MCF 10A (cell line): ENCODE measurements at regions not wholly inside any gene's neighbourhood (a gene's known extent, or its start where the extent isn't known, plus 50 kb on each side); places are given as distances from the start of the nearest gene placed in this dataset.

ENCODE experiments used
- BruUV-seq: library from RNA; stranded (reverse); fragments of 400-500 nt; replicated peaks from 2 replicates; lab custom pipeline; 2021; lab: Mats Ljungman, UMichigan
- CTCF ChIA-PET: fragments of 300-600 bp; sonication (Branson Sonifier 250); formaldehyde crosslinking; extraction: SDS; loops from one replicate; lab custom pipeline; 2021; ENCODE audit warnings: antibody characterized with exemption, inconsistent platforms; lab: Yijun Ruan, JAX
- POLR2A ChIA-PET: fragments of 300-600, 350-650 bp; sonication (Branson Sonifier 250); formaldehyde crosslinking; extraction: SDS; loops from one replicate; lab custom pipeline; 2020; ENCODE audit warnings: antibody characterized with exemption, inconsistent platforms; lab: Yijun Ruan, JAX
- DNase-seq: peaks from one replicate; pipeline ENCODE4 v3.0.0-alpha.2; 2018; ENCODE audit not compliant: unreplicated experiment
- H3K27ac Mint-ChIP-seq: one replicate; pipeline ENCODE4 v1.8.0; 2022; ENCODE audit warnings: mild to moderate bottlenecking, low read depth, mixed read lengths; ENCODE audit not compliant: unreplicated experiment
- H3K27me3 Mint-ChIP-seq: one replicate; pipeline ENCODE4 v1.8.0; 2022; ENCODE audit warnings: mixed read lengths; ENCODE audit not compliant: insufficient read depth, unreplicated experiment
- H3K36me3 Mint-ChIP-seq: one replicate; pipeline ENCODE4 v1.8.0; 2022; ENCODE audit warnings: mild to moderate bottlenecking, moderate library complexity, mixed read lengths; ENCODE audit not compliant: insufficient read depth, unreplicated experiment
- H3K4me1 Mint-ChIP-seq: one replicate; pipeline ENCODE4 v1.8.0; 2022; ENCODE audit warnings: mixed read lengths; ENCODE audit not compliant: insufficient read depth, unreplicated experiment
- H3K4me3 Mint-ChIP-seq: one replicate; pipeline ENCODE4 v1.8.0; 2022; ENCODE audit warnings: mild to moderate bottlenecking, moderate library complexity, mixed read lengths; ENCODE audit not compliant: unreplicated experiment
- H3K9me3 Mint-ChIP-seq: one replicate; pipeline ENCODE4 v1.8.0; 2022; ENCODE audit warnings: mixed read lengths; ENCODE audit not compliant: unreplicated experiment
- intact Hi-C: fragments of 100-400 bp; cut with micrococcal nuclease; formaldehyde crosslinking; loops from 2 replicates; pipeline ENCODE4 v1.14.1; 2022
- TF ChIP-seq, protein P1 (sequence below): fragments of 200-600 bp; IDR thresholded peaks from one replicate; pipeline ENCODE4 v1.8.0; 2022; ENCODE audit warnings: antibody characterized with exemption, mild to moderate bottlenecking; ENCODE audit not compliant: unreplicated experiment

DNA sequence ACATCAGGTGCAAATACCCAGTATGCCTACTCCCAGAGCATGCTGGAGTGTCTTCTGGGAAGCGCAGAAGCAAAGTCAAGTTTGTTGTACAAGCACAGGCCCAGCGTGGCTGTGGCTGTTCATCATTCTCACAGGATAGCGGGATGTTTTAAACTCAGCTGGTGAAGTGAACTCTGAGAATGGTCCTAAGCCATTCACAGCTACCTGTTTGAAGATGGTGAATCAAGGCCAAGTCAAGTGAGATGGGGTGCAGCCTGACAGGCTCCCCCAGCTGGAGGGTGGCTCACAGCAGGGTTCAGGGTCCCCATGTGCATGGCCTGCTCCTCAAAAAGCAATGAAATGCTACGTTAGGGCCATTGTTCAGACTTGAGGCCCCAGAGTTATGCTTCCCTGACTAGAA, 304.7 kb upstream of the FOXQ1 start:
- Mint-ChIP-seq H3K4me1 (no peaks in the 10 kb centered on the region), H3K27me3 (peaks cover 9% of the 10 kb centered on the region), H3K9me3 (no peaks in the 10 kb centered on the region), H3K36me3 (no peaks in the 10 kb centered on the region), H3K27ac (no peak overlapping the region), H3K4me3 (no peak overlapping the region)
- TF ChIP-seq, protein P1, sequence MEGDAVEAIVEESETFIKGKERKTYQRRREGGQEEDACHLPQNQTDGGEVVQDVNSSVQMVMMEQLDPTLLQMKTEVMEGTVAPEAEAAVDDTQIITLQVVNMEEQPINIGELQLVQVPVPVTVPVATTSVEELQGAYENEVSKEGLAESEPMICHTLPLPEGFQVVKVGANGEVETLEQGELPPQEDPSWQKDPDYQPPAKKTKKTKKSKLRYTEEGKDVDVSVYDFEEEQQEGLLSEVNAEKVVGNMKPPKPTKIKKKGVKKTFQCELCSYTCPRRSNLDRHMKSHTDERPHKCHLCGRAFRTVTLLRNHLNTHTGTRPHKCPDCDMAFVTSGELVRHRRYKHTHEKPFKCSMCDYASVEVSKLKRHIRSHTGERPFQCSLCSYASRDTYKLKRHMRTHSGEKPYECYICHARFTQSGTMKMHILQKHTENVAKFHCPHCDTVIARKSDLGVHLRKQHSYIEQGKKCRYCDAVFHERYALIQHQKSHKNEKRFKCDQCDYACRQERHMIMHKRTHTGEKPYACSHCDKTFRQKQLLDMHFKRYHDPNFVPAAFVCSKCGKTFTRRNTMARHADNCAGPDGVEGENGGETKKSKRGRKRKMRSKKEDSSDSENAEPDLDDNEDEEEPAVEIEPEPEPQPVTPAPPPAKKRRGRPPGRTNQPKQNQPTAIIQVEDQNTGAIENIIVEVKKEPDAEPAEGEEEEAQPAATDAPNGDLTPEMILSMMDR = no peak
- POLR2A ChIA-PET = no interaction called here
- no peak for DNase-seq
- intact Hi-C loops = no loop called here
- BruUV-seq = no TSS peak
- CTCF ChIA-PET = no interaction called here

DNA sequence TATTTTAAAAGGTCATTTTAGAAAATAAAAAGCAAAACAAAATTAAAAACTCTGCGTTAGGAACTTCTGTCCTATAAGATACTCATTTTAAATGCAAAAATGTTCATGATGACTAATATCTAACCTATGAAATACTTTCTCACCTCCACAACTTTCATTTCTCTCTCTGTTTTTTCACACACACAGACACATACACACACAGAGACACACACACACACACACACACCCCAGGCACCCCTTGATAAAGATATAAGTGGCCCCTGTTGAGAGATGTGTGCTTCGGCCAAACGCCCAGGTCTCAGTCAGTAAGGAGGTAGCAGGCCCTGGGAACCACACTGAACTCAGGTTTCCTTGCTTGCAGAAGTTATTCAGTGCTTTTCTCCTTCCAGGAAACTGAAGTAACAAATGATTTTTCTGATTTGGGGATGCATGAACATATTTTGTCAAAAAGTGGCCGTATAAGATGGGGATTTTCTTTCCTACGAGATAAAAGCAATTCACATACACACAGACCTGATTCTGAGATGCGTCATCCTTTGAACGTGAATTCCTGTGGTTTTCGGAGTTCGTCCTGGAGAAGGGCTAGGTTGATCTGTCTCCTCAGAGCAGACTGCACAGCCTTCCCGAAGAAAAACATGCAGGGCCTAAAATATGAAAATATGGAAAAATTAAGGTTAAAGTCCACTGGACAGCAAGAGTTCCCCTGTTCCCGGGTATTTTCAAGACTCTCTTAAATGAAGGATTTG, 306.8 kb upstream of the FOXQ1 start:
- Mint-ChIP-seq H3K9me3 (no peaks in the 10 kb centered on the region), H3K27me3 (no peaks in the 10 kb centered on the region), H3K27ac (no peak overlapping the region), H3K36me3 (no peaks in the 10 kb centered on the region), H3K4me3 (no peak overlapping the region), H3K4me1 (no peaks in the 10 kb centered on the region)
- BruUV-seq = no TSS peak
- peak; percentile 17 for DNase-seq
- CTCF ChIA-PET = no interaction called here
- POLR2A ChIA-PET = interaction anchor here (0.5 kb wide), 1 partner anchor 284 kb away, joined by 3 read pairs; no protein-coding TSS in a partner anchor
- TF ChIP-seq, protein P1 = no peak
- intact Hi-C loops = no loop called here

DNA sequence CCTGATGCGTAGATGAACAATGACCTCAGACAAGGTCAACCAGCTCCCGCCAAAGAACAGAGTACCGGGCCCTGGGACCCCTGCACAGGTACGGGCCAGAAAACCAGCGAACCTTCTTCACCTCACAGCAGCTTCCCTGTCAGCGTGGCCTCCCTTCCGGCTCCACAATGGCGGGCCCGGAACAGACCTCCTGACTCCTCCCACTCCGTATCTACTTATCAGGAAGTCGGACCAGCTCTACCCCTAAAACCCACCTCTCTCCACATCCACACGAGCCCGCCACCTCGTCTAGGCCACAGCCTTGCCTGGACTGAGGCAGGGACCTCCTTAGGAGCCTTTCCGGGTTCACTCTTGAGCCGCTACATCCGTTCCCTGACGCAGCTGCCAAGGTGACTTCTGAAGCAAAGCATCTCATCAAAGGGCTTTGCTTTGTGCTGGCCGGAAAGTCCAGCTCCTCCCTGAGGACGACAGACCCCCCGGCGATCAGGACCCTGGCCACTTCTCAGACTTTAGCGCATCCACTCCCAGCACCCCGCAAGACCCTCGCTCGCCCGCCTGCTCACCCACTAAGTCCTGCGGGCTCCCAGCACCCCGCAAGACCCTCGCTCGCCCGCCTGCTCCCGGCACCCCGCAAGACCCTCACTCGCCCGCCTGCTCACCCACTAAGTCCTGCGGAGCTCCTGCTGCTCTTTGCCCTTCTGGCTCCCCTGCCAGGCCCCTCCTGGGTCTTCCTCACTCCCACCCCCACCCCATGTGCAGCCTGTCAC, 308.3 kb upstream of the FOXQ1 start:
- no peak for DNase-seq
- POLR2A ChIA-PET = no interaction called here
- TF ChIP-seq, protein P1 = no peak
- intact Hi-C loops = no loop called here
- Mint-ChIP-seq H3K9me3 (no peaks in the 10 kb centered on the region), H3K27ac (no peak overlapping the region), H3K4me1 (no peaks in the 10 kb centered on the region), H3K4me3 (no peak overlapping the region), H3K27me3 (no peaks in the 10 kb centered on the region), H3K36me3 (no peaks in the 10 kb centered on the region)
- BruUV-seq = no TSS peak
- CTCF ChIA-PET = interaction anchor here (0.6 kb wide), 1 partner anchor 455 kb away, joined by 4 read pairs; no protein-coding TSS in a partner anchor

DNA sequence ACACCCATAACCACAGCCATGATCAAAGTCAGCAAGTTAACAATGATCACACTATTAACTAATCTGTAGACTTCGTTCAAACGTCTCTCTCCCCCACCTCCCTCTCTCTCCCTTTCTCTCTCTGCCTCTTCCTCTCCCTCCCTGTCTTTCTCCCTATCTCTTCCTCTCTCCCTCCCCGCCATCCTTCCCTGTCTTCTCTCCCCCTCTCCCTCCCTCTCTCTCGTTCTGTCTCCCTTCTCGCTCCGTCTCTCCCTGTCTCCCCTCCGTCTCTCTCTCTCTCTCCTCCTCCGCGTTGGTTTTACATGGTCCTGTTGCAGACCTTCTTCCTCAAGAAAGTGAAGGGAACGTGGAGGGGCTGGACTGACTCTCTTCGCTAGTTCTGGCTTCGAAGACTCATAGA, 308.9 kb upstream of the FOXQ1 start:
- BruUV-seq = no TSS peak
- intact Hi-C loops = no loop called here
- Mint-ChIP-seq H3K36me3 (no peaks in the 10 kb centered on the region), H3K4me3 (no peak overlapping the region), H3K27ac (no peak overlapping the region), H3K4me1 (no peaks in the 10 kb centered on the region), H3K9me3 (no peaks in the 10 kb centered on the region), H3K27me3 (no peaks in the 10 kb centered on the region)
- CTCF ChIA-PET = interaction anchor here (0.6 kb wide), 1 partner anchor 455 kb away, joined by 4 read pairs; no protein-coding TSS in a partner anchor
- POLR2A ChIA-PET = no interaction called here
- TF ChIP-seq, protein P1 = no peak
- DNase-seq = no peak
